ENCODE measurements at regions not wholly inside any gene's neighbourhood (a gene's known extent, or its start where the extent isn't known, plus 50 kb on each side); places are given as distances from the start of the nearest gene placed in this dataset.

DNA sequence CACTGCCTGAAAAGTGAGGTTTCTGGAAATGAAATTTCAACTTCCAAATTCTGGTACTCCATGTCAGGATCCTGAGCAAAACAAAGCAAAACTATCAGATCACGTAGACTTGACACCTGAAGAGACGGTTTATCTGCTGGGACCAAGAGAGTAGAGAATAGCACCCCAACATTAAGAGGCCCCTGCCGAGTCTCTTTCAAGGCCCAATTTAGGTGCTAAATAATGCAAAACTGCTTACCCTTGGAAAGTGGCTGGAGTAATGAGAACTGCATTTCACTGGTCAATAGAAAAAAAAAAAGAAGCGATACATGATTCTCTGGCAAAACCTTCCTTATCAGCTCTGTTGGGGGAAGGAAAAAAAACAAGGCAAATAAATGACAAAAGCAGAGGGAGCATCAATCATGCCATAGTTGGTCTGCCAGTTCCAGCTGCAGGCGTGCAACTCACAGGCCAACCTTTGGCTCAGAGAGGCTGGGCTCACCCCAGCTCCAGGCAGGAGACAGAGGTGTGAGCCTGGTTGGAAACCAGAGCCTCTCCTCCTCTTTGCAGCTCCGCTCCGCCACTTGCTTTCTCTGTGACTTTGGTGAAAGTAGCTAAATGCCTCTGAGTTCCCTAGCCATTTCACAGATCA is 595.2 kb downstream of the TOX3 start:
- H3K9ac ChIP-seq (ENCODE audit: low read depth, low read length, poor library complexity, severe bottlenecking) = no peak overlapping the region
- TF ChIP-seq, protein P1, sequence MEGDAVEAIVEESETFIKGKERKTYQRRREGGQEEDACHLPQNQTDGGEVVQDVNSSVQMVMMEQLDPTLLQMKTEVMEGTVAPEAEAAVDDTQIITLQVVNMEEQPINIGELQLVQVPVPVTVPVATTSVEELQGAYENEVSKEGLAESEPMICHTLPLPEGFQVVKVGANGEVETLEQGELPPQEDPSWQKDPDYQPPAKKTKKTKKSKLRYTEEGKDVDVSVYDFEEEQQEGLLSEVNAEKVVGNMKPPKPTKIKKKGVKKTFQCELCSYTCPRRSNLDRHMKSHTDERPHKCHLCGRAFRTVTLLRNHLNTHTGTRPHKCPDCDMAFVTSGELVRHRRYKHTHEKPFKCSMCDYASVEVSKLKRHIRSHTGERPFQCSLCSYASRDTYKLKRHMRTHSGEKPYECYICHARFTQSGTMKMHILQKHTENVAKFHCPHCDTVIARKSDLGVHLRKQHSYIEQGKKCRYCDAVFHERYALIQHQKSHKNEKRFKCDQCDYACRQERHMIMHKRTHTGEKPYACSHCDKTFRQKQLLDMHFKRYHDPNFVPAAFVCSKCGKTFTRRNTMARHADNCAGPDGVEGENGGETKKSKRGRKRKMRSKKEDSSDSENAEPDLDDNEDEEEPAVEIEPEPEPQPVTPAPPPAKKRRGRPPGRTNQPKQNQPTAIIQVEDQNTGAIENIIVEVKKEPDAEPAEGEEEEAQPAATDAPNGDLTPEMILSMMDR (conservative IDR thresholded peaks at IDR 0.05; ENCODE audit: low read length) = no peak
- no peak for TF ChIP-seq EZH2phosphoT487 (IDR thresholded peaks at IDR 0.05; ENCODE audit: borderline replicate concordance)

DNA sequence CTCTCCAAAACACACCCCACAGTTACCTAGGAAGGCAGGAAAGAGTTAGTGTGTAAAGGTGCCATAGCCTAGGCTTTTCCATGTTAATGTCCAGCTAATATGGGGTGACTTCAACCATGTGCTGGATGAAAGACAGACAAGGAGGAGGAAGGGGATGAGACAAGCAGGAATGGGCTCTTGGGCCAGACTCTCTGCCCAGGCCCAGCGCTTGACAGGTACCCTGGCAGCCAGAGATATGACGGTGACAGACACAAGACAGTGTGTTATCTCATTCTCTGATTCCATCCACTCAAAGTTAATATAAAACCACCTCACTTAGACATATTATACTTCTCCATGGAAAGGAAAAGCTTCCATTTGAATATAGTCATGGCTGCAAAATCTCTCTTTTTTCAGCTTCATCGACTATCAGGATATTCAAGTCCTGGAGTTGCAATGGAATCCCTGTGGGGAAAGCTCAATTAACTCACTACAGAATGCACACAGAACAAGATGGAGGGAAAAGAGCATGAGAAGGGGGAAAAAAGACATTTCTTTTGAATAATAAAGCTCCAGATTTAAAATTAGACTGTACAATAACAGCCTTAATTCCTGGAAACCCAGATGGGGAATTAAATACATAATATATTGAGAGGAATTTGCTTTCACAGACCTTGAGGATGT is 596.7 kb downstream of the TOX3 start:
- Histone ChIP-seq H3K27me3 (ENCODE audit: insufficient read depth, low read length, poor library complexity, severe bottlenecking) (no peaks in the 10 kb centered on the region), H3F3A (ENCODE audit: low read depth) (no peaks in the 10 kb centered on the region), H3K4me3 (ENCODE audit: low read length, poor library complexity, severe bottlenecking) (no peak overlapping the region), H3K9me3 (ENCODE audit: insufficient read depth, low read depth, low read length) (no peaks in the 10 kb centered on the region; the same call in 1 of the 2 replicates), H3K4me2 (ENCODE audit: low read depth, low read length, poor library complexity, severe bottlenecking) (no peak overlapping the region), H4K20me1 (ENCODE audit: insufficient read depth, low read length, poor library complexity, severe bottlenecking) (no peaks in the 10 kb centered on the region), H3K9ac (ENCODE audit: low read depth, low read length, poor library complexity, severe bottlenecking) (no peak overlapping the region), H3K9me2 (replicated peaks; ENCODE audit: low read depth, low read length) (no peaks in the 10 kb centered on the region), H2AFZ (ENCODE audit: low read length) (no peak overlapping the region), H3K79me2 (ENCODE audit: insufficient read depth, low read length) (no peaks in the 10 kb centered on the region), H3K4me1 (ENCODE audit: insufficient read depth, low read length, poor library complexity, severe bottlenecking) (no peaks in the 10 kb centered on the region), H3K36me3 (ENCODE audit: insufficient read depth, low read length) (no peaks in the 10 kb centered on the region)
- TF ChIP-seq EZH2phosphoT487 (IDR thresholded peaks at IDR 0.05; ENCODE audit: borderline replicate concordance) = no peak
- TF ChIP-seq, protein P1 (conservative IDR thresholded peaks at IDR 0.05; ENCODE audit: low read length) = no peak

More for the DNA sequence above, 595.2 kb downstream of the TOX3 start:
- Histone ChIP-seq H2AFZ (ENCODE audit: low read length) (no peak overlapping the region), H4K20me1 (ENCODE audit: insufficient read depth, low read length, poor library complexity, severe bottlenecking) (no peaks in the 10 kb centered on the region), H3K9me2 (replicated peaks; ENCODE audit: low read depth, low read length) (no peaks in the 10 kb centered on the region), H3F3A (ENCODE audit: low read depth) (no peaks in the 10 kb centered on the region), H3K4me2 (ENCODE audit: low read depth, low read length, poor library complexity, severe bottlenecking) (no peak overlapping the region), H3K27me3 (ENCODE audit: insufficient read depth, low read length, poor library complexity, severe bottlenecking) (no peaks in the 10 kb centered on the region), H3K4me3 (ENCODE audit: low read length, poor library complexity, severe bottlenecking) (no peak overlapping the region), H3K4me1 (ENCODE audit: insufficient read depth, low read length, poor library complexity, severe bottlenecking) (no peaks in the 10 kb centered on the region), H3K36me3 (ENCODE audit: insufficient read depth, low read length) (no peaks in the 10 kb centered on the region), H3K9me3 (ENCODE audit: insufficient read depth, low read depth, low read length) (no peaks in the 10 kb centered on the region; the same call in 1 of the 2 replicates), H3K79me2 (ENCODE audit: insufficient read depth, low read length) (no peaks in the 10 kb centered on the region)

DNA sequence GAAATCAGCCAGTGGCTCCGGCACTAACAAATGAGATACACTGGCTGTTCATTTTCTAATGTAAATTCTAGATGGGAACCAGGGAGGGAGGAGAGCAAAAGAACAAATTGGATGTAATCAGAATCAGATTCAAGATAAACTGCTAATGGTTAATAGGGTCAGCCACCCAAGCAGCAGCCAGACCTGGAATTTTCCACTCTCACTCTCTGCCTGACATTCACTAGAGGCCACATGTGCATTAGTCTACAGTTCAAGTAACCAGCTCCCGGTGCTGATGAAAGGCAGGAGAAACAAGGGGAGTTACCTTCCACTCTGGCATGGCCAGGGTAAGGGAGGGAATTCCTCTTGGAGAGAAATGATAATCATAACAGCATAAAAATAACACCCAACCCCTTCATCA is 597.7 kb downstream of the TOX3 start:
- Histone ChIP-seq H4K20me1 (ENCODE audit: insufficient read depth, low read length, poor library complexity, severe bottlenecking) (no peaks in the 10 kb centered on the region), H3K9me2 (replicated peaks; ENCODE audit: low read depth, low read length) (no peaks in the 10 kb centered on the region), H3K79me2 (ENCODE audit: insufficient read depth, low read length) (no peaks in the 10 kb centered on the region), H3K9ac (ENCODE audit: low read depth, low read length, poor library complexity, severe bottlenecking) (no peak overlapping the region), H3K9me3 (ENCODE audit: insufficient read depth, low read depth, low read length) (no peaks in the 10 kb centered on the region; the same call in 1 of the 2 replicates), H3K4me3 (ENCODE audit: low read length, poor library complexity, severe bottlenecking) (no peak overlapping the region), H2AFZ (ENCODE audit: low read length) (no peak overlapping the region), H3F3A (ENCODE audit: low read depth) (no peaks in the 10 kb centered on the region), H3K36me3 (ENCODE audit: insufficient read depth, low read length) (no peaks in the 10 kb centered on the region), H3K4me2 (ENCODE audit: low read depth, low read length, poor library complexity, severe bottlenecking) (no peak overlapping the region), H3K4me1 (ENCODE audit: insufficient read depth, low read length, poor library complexity, severe bottlenecking) (no peaks in the 10 kb centered on the region), H3K27me3 (ENCODE audit: insufficient read depth, low read length, poor library complexity, severe bottlenecking) (no peaks in the 10 kb centered on the region)
- TF ChIP-seq EZH2phosphoT487 (IDR thresholded peaks at IDR 0.05; ENCODE audit: borderline replicate concordance) = no peak
- TF ChIP-seq, protein P1 (conservative IDR thresholded peaks at IDR 0.05; ENCODE audit: low read length) = no peak
